Hematopoietic multipotent progenitor cell treated with erythropoietin and hydrocortisone succinate and interleukin-3 and kit ligand, for 4 days (in vitro differentiated cells): ENCODE measurements at regions not wholly inside any gene's neighbourhood (a gene's known extent, or its start where the extent isn't known, plus 50 kb on each side); places are given as distances from the start of the nearest gene placed in this dataset.

ENCODE experiments used
- DNase-seq: peaks from one replicate; pipeline ENCODE4 v3.0.0-alpha.2; 2015

DNA sequence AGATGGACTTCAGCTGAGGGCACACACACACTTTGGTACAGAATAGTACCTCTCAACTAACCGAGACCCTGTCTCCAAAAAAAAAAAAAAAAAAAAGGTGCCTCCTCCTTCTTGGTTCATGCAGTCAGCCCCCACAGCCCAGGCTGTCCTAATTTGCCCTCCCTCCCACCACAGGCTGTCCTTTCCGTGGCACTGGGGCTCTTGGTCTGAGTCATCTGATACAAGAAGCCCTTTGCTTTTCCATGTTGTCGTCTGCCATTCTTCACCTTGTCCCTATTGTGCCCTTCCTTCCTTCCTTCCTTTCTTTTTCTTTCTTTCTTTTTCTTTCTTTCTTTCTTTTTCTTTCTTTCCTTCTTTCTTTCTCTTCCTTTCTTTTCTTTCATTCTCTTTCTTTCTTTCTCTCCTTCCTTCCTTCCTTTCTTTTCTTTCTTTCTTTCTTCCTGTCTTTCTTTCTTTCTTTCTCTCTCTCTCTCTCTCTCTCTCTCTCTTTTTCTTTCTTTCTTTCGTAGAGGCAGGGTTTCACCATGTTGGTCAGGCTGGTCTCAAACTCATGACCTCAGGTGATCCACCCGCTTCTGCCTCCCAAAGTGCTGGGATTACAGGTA, 96.0 kb upstream of the IKZF1 start:
- no peak for DNase-seq

DNA sequence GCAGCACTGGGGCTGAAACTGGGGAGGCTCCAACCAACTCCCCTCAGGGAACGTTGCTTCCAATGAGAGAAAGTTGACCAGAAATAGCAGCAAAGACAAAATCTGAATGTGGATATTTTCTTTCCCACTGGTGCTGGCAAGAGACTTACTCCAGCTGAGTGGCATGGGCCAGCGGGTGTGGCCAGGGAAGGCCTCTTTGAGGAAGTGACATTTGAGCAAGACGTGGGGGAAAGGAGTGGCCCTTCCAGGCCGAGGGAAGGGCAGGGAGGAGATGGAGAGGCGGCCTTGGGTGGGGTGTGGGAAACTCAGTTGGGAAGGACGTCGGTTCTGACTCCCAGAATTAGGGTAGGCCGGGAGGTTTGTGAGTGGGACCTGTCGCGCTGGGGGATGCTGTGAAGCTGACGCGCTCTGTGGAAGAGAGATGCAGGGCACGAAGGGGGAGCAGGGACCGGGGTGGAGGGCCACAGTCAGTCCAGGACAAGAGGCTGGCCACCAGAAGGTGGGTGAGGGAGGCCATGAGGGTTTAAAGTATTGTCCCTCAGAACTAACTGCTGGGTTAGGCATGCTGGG, 96.7 kb upstream of the IKZF1 start:
- DNase-seq = peak; percentile 56

DNA sequence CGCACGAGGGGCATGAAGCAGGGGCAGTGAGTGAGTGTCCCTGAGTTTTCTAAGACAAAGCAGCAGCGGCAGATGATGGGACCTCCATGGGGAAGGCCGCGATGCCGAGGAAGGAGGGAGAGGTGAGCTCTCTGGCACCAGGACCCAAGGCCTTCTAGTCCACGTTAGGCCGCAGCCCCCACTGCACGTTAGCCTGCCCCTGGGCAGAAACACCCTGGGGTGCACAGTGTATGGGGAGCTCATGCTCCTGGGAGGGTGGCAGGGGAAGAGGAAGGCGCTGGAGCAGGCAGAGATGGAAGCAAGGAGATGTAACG, 97.3 kb upstream of the IKZF1 start:
- DNase-seq = no peak

DNA sequence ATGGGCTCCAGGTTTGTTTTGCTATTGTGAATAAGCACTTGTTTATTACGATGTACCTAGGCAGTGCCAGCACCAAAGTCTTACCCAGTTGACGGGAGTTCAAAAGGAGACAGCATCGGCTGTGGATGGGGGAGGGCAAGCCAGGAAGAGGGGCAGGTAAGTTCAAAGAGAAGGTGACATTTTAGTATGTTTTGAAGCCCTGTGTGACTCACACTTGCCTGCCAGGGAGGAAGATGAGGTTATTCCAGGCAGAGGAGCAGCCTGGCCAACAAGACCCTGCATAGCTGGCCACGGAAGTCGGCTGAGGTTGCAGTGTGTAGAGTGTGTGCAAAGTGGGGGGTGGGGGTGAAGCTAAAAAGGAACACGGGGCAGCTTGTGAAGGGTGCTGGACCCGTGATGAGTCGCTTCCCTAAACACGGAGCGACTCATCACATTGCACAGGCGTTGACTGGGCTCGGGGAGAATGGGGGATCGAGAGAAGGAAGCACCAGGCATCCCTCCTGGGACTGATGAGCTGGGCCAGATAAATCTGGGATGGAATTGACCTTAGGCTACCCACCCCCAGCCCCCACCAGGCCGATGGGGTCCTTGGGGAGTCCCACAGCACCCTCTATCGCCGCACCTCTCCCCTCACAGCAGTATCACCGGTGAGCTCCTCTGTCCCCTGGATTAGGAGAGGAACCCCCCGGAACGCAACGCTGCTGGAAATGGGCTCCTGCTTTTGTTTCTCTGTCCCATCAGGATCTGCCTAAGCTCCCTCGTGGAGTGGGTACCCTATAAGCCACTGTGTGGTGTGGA, 97.9 kb upstream of the IKZF1 start:
- DNase-seq = peak; percentile 65

DNA sequence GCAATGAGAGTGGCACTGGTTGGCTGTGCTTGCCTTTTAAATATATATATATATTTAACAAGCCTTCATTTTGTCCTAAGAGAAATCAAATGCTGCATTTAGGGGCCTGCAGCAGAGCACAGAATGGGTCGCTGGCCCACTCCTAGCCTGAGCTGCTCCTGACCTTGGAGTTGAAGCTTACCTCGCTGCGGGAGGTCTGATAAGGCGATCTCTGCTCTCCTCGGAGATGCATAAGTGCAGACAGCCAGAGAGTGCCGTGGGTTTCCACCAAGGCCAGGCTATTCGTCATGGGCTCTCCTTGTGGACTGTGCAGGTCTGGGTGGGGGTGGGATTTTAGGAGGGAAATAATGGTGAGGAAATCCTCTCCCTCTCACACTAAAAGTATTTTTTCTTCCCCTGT, 99.5 kb upstream of the IKZF1 start:
- no peak for DNase-seq

DNA sequence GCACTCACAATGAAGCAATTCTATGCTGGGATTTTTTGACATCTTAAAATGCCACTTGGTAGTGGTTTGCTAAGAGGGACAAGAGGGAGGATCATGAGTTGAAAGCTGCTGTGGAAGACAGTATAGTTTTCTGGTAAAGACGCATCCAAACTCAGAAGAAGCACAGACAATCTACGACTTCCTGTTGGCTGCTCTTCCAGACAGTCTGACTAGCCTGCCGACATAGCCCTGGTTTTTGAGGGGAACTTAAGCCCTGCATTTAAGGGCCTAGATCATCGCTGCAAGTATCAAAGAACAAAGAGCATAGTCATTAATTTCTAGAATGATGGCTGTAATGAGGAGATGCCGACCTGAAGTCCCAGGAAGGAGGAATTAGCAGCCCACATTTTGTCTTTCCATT, 99.9 kb upstream of the IKZF1 start:
- DNase-seq = no peak

DNA sequence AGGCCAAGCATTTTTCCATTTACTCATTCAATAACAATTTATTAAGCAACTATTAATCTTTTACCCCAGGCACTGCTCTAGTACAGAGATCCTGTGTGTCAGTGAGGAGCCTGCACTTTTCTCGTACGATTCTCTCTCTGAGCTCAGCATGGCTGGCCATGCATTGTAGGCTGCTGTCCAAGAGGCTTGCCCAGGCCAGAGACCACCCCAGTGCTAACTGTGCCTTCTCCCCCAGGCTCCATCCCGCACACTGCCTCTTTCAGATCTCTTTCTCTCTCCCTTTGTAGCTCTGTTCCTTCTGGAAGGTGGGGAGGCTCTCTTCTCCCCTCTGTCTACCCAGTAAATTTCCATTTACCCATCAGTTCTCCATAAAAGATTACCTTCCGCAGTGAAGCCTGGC, 101.0 kb upstream of the IKZF1 start:
- DNase-seq = no peak

DNA sequence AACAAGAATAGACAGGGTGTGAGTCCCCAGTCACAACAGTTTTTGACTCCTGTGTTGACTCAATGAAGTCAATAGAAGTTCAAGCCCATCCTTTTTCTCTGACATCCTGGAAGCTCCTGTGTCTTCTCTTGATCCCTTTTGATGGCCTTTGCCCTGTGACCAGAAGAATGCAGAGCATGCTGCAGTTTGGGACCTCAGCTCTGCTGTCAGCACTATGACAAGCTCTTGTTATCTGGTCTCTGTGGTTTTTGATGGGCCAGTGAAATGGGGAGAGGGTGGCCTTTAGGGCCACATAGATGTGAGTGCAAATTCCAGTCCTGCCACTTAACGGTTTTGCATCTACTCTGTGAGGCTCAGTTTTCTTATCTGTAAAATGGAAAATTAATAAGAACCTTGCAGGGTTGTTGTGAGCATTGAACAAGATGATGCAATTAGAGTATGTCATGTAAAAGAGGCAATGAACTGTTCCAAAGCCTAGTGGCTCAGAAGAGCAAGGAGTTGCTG, 102.4 kb upstream of the IKZF1 start:
- DNase-seq = peak; percentile 45

DNA sequence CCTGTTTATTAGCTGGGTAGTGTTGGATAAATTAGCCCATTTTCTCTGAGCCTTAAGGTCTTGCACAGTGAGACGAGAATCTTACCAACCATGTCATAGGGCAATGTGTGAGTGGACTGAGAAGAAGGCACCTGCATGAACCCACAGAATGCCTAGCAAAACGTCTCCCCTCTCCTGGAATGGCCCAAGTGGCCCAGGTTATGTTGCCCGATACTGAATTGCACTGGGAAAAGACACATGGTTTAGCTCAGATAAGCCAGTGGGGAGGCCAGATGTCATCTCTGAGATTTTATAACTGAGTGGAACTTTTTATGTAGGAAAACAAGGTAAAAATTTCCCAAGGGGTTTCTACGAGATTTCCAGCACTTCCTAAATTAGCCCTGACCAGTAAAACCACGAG, 104.7 kb upstream of the IKZF1 start:
- DNase-seq = no peak

DNA sequence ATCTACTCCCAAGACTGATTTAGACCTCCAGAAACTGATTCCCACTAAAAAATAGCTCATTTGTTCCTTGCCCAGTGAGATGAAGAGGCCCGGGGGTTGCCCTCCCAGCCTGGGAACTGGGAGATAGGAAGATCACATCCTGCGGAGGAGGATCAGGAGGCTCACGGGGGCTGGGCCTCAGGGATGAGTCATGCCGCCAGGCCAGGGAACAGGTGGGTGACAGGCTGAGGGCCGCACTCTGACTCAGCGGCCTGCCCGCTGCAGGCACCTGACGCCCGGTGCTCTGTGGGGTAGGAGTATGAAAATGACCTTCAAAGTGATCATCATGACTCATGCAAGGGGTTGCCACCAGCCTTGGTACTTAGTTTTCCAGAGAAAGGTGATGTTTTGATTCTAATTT, 104.5 kb upstream of the ZPBP start:
- no peak for DNase-seq

DNA sequence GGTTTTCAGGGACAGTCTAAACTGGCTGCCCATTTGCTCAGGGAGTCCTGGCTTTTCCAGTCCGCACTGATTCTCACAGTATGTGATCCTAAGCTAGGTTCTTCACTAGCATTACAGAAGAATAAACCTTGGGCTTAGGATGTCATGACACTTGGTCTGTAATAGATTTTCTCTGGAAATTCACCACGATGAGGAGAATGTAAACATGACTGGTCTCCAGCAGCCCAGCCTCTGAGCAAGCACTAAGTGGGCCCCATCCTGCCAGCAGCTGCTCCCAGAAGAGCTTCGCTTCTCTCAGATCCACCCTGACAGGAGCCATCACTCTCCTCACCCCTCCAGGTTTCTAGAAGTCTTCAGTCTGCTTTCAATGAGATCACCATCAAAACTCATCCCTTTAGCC, 103.7 kb upstream of the ZPBP start:
- no peak for DNase-seq

DNA sequence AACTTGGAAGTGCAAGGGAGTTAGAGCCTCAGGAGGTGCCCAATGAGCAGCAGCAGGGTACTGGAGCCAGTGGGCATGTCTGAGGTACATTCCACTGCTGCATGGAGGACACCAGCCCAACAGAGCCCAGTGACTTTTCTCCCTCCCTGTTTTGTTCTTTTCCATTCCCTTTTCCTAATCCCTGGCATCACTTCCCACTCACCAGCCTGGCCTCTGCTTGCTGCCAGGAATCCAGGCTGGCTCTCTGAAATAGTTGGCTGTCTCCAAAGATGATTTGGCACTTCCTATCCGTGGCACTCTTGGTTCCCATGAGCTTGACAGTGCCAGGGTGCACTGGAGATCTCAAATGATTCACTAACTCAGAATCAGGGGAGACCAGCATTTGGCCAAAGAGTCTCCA, 97.7 kb upstream of the ZPBP start:
- no peak for DNase-seq

DNA sequence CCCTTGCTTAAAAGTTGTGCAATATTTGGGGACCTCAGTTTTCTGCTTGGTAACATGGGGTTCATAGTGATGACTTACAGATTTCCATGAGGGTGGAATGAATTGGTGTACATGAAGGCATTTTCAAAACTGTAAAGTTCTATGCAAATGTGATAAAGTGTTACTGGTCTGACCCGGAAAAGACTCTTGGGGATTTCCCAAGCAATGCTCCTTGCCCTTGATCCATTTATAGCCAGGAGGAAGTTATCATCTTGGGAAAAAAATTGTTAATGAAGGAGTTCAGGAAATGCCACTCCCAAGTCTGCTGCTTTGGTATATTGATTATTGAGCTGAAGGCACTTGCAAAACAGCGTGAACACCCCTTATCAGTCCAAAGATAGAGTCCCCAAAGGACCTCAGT, 96.3 kb upstream of the ZPBP start:
- no peak for DNase-seq

DNA sequence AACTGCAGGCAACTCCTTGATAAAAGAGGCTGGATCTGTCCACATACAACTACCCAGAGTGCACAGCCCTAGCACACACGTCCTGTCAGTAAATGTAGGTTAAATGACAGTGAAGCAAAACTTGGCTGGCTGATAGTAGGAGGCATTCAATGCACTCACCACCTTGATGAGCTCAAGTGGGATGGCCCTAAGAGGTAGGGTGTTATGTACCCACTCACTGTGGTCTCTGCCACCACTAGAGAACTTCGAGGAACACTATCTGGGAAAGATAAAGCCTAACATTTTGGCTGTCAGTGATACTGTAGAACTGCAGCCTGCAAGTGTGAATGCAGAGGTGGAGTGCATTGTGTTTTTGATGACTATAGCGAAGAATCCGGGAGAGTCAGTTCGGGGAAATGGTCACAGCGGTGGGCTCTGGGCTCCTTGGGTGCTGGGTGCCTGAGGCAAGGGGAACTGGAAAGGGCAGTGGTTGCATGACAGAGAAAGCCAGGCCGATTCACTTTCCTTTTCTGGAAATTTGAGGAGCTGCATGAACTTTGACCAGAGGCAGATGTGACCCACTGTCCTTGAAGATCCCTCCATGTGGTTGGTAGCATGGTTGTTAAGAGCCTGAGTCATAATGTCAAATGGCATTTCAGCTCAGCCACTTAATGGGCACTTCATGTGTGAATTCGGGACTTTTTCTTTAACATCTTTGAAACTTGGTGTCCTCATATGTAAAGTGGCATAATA, 93.1 kb upstream of the ZPBP start:
- no peak for DNase-seq

DNA sequence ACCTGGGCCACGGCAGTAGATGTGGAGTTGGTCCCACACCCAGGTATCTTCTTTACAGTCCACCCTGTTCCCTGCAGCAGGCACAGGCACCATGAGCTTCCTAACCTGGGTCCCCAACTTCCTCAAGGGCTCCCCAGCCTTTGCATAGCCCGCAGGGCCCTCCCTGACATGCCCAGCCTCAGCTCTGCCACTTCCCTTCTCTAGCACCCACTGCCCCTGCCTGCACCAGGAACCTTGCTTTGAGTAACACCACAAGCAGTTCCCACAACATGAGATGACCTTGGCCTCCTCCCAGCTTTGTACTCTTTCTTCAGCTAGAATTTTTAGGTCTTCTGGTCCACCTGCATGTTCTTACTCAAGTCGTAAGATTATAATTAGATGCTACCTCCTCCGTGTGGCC, 92.2 kb upstream of the ZPBP start:
- DNase-seq = peak; percentile 69

DNA sequence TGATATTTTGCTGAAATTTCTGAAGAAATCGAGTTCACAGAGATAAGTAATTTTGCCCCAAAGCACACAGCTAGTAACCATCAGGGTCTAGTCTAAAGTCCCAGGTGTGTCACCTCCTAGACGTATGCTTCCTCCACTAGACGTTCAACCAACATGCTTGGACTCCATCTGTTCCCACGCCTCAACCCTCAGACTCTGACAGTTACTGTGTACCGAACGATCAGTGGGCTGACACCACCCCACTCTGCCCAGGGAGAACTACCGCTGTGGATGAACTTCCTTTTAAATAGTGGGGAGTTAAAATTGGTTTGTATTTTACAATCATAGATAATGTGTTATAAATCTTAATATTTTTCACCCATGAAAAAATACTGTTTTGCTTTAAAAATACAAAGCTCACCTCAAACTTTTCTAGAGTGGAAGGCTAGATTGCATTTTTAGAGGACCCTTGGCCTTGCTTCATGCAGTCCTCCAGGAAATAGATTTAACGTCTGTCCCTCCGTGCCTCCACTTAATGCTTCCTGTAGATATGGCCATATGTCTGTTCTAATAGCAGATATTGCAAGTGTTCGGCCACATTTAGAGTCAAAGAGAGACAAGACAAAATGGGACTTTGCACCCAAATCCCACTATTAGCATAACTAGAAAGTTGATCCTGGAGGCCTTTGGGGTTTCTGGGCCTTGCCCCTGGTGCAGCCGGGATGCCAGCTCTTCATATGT, 91.4 kb upstream of the ZPBP start:
- peak; percentile 77 for DNase-seq

DNA sequence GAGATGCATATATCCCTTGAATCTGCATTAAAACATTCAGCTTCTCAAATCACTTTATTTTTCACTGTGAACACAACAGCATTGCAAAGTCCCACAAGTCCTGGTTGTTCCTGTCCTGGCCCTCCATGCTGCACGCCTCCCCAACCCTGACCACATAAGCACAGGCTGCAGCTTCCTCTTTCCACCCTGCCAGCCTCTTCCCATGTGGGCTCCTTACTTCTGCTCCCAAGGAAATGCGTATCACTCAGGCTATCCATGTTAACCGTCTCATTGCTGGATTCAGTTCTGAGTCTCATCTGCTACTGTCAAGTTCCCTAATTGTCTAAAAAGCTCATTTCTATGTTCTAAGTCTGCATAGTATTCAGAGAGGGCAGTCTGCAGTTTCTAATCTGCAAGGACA, 89.7 kb upstream of the ZPBP start:
- peak; percentile 59 for DNase-seq

DNA sequence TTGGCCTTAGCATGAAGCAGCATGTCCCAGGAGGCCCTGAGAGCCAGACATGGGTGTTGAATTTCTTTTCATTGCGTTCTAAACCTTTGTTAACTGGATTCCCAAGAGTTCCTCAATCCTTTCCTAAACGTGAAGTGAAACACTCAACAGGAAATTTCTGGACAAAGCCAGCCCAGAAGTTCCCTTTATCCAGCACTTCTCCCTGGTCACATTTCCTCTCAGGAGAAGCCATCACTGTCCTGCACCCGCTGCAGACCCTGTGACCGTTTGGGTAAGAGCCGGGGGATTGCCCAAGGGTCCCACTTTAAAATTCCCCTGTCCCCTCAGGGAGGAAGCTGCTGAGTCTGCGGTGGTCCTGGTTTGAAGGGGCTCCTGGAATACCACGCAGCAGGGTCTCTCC, 88.0 kb upstream of the ZPBP start:
- DNase-seq = no peak

DNA sequence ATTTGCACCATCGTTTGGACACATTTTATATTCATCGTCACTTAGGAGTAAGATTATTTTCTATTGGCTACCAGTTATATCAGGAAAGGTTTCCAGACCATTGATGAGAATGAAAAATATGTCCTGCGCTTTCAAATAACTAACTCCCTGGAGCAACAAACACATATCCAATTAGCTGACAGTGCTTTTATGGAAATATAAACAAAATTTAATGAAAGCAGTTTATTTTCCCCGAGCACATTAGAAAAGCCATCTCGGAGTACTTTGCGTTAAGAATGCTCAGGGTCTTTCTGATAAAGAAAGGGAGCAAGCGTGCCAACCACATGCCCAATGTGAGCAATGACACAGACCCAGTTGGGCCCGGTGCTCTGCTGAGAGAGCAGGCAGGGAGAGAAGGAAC, 85.1 kb upstream of the ZPBP start:
- no peak for DNase-seq

DNA sequence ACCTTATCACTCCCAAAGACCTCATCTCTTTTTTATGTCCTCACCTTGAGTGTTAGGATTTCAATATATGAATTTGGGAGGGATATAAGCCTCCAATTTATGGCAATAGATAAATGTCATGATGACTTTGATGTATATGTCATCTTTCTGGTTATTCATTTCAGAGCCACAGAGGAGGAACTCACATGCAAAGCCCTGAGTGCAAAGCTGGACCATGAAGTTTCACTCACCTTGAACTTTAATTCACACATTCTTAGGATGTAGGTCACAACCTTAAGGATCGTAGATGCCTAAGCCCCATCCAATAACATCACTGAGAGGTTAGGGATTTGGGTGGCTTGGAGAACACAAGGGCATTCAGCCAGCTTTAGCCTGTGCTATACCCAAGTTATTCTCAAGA, 81.9 kb upstream of the ZPBP start:
- DNase-seq = no peak

DNA sequence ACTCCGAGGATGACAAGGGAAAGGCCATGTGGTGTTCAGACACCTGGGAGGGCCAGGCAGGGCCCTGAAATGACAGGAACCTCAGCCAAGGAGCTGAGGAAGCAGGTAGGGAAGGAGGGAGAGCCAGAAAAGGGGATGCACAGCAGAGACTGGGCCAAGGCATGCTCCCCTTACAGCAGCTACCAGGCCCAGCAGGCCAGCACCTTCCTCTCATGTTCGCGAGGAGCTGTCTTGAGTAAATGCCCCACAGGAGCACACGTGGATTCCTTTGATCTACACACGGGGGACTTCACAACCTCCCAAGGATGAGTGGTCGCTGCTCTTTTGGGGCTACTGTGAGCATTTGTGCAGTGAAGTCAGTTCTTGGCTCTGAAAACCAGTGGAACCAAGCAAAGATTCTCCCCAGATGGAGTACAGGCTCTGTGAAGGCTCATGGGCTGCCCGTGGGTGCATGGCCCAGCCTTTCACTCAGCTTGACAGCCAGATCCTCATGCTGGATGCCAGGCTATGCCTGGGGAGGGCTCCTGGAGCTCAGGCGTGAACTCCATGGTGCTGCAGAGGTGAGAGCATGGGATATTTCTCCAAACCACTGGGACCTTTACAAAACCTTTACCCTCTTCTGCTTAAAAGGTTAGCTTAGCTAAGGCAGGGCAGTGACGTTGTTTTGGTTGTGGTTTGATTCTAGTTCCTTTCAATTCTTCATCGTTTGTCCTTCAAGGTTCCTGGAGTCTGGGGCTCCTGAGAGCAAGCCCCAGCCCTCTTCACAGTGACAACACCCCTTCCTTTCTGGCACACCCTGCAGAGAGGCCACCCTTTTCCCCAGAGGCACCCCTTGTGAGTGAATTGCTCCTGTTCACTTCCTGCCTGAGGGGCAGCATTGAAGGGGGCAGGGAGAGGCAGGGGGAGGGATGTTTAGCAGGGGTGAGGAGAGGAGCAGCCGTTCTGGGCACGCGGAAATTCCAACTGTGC, 74.2 kb upstream of the ZPBP start:
- DNase-seq = peak; percentile 34
